CD14-positive monocyte (primary cell): ENCODE measurements at regions not wholly inside any gene's neighbourhood (a gene's known extent, or its start where the extent isn't known, plus 50 kb on each side); places are given as distances from the start of the nearest gene placed in this dataset.

Experiments
- DNase-seq, 3 donors: peaks; one replicate each; pipeline ENCODE4 v3.0.0-alpha.2; 2011 to 2022
- H2AFZ ChIP-seq: 2 replicates; pipeline ENCODE4 v1.6.0; 2012; ENCODE audit warnings: mild to moderate bottlenecking, low read depth, low read length, inconsistent platforms; ENCODE audit not compliant: insufficient read depth, poor library complexity, severe bottlenecking
- H3K27ac ChIP-seq, 2 donors: 1 replicate in 1 of 2; 2 replicates in 1 of 2; pipeline ENCODE4 v1.5.1; 2012 to 2013; ENCODE audit warnings: low read length in 2 of 2, control low read depth in 1 of 2, inconsistent platforms in 1 of 2, low read depth in 1 of 2, mild to moderate bottlenecking in 1 of 2
- H3K27me3 ChIP-seq, 2 donors: one replicate each; pipeline versions ENCODE4 v1.6.0 to v1.6.1; 2011 to 2013; ENCODE audit warnings: low read length in 2 of 2; ENCODE audit not compliant: control insufficient read depth in 2 of 2, insufficient read depth in 2 of 2
- H3K36me3 ChIP-seq, 2 donors: replicated peaks in 1 of 2; 1 replicate in 1 of 2; 2 replicates in 1 of 2; pipeline versions ENCODE4 v1.5.1 to v1.6.1; 2012 to 2013; ENCODE audit warnings: low read length in 2 of 2, control low read depth in 1 of 2, inconsistent platforms in 1 of 2, mild to moderate bottlenecking in 1 of 2; ENCODE audit not compliant: insufficient read depth in 2 of 2, control insufficient read depth in 1 of 2
- H3K4me1 ChIP-seq, 2 donors: 1 replicate in 1 of 2; 2 replicates in 1 of 2; pipeline versions ENCODE4 v1.5.1 to v1.6.1; 2012 to 2013; ENCODE audit warnings: low read length in 2 of 2, control low read depth in 1 of 2, inconsistent platforms in 1 of 2, mild to moderate bottlenecking in 1 of 2, moderate library complexity in 1 of 2; ENCODE audit not compliant: insufficient read depth in 2 of 2, control insufficient read depth in 1 of 2
- H3K4me2 ChIP-seq: replicated peaks from 2 replicates; pipeline ENCODE3; 2012; ENCODE audit warnings: low read length, moderate library complexity, mild to moderate bottlenecking; ENCODE audit not compliant: poor library complexity, severe bottlenecking; ENCODE audit errors: extremely low read depth
- H3K4me3 ChIP-seq, 3 experiments: fragments of 200-600 bp in 1 of 3; sonication (generic) in 1 of 3; replicated peaks in 1 of 3; 1 replicate in 2 of 3; 2 replicates in 1 of 3; pipeline ENCODE4 v1.5.1; 2011 to 2013; ENCODE audit warnings: low read length in 3 of 3, mild to moderate bottlenecking in 3 of 3, control low read depth in 2 of 3, low read depth in 2 of 3, inconsistent platforms in 1 of 3, moderate library complexity in 1 of 3
- H3K79me2 ChIP-seq: 2 replicates; pipeline ENCODE4 v1.6.0; 2012; ENCODE audit warnings: mild to moderate bottlenecking, control low read depth, inconsistent platforms, low read length, moderate library complexity; ENCODE audit not compliant: insufficient read depth
- H3K9ac ChIP-seq: 2 replicates; pipeline ENCODE4 v1.6.0; 2017; ENCODE audit warnings: low read length, mild to moderate bottlenecking; ENCODE audit not compliant: insufficient read depth, poor library complexity, severe bottlenecking
- H3K9me3 ChIP-seq, 2 donors: replicated peaks in 1 of 2; 1 replicate in 1 of 2; 2 replicates in 1 of 2; pipeline versions ENCODE4 v1.5.1 to v1.6.1; 2012 to 2013; ENCODE audit warnings: low read length in 2 of 2, control low read depth in 1 of 2; ENCODE audit not compliant: control insufficient read depth in 1 of 2, insufficient read depth in 1 of 2
- H4K20me1 ChIP-seq: 2 replicates; pipeline ENCODE4 v1.6.0; 2012; ENCODE audit warnings: mild to moderate bottlenecking, low read length, control low read depth, moderate library complexity; ENCODE audit not compliant: insufficient read depth
- H3K27ac Mint-ChIP-seq, 7 donors: one replicate each; pipeline ENCODE4 v1.8.0; 2020; ENCODE audit warnings: mild to moderate bottlenecking in 7 of 7, mixed read lengths in 7 of 7, moderate library complexity in 6 of 7, inconsistent platforms in 2 of 7
- H3K27me3 Mint-ChIP-seq, 3 donors: one replicate each; pipeline ENCODE4 v1.8.0; 2021 to 2022; ENCODE audit warnings: low read depth in 3 of 3, mild to moderate bottlenecking in 3 of 3, mixed read lengths in 3 of 3, moderate library complexity in 3 of 3, inconsistent platforms in 1 of 3
- H3K36me3 Mint-ChIP-seq, 2 donors: one replicate each; pipeline ENCODE4 v1.8.0; 2020; ENCODE audit warnings: mixed read lengths in 2 of 2, inconsistent platforms in 1 of 2, mild to moderate bottlenecking in 1 of 2
- H3K4me1 Mint-ChIP-seq: one replicate; pipeline ENCODE4 v1.8.0; 2020; ENCODE audit warnings: mild to moderate bottlenecking, mixed read lengths
- H3K4me3 Mint-ChIP-seq, 2 donors: one replicate each; pipeline ENCODE4 v1.8.0; 2020; ENCODE audit warnings: mild to moderate bottlenecking in 2 of 2, mixed read lengths in 2 of 2, moderate library complexity in 1 of 2
- H3K9me3 Mint-ChIP-seq, 7 donors: one replicate each; pipeline ENCODE4 v1.8.0; 2020 to 2022; ENCODE audit warnings: mixed read lengths in 7 of 7, mild to moderate bottlenecking in 6 of 7, moderate library complexity in 6 of 7, inconsistent platforms in 2 of 7
- WGBS: methylation state at CpG from one replicate; pipeline ENCODE4 v1.1.5; 2013; ENCODE audit warnings: missing lambda C conversion rate; ENCODE audit not compliant: insufficient coverage; 5-methylcytosine and 5-hydroxymethylcytosine counted together
- intact Hi-C, 2 donors: fragments of 100-400 bp; cut with micrococcal nuclease; formaldehyde crosslinking; loops; one replicate each; pipeline versions ENCODE4 v1.15.0 to v1.15.1; 2023
- TF ChIP-seq, protein P1 (sequence below): fragments of 200-600 bp; IDR thresholded peaks from one replicate; pipeline ENCODE4 v1.8.0; 2022; ENCODE audit warnings: antibody characterized with exemption, mild to moderate bottlenecking

DNA sequence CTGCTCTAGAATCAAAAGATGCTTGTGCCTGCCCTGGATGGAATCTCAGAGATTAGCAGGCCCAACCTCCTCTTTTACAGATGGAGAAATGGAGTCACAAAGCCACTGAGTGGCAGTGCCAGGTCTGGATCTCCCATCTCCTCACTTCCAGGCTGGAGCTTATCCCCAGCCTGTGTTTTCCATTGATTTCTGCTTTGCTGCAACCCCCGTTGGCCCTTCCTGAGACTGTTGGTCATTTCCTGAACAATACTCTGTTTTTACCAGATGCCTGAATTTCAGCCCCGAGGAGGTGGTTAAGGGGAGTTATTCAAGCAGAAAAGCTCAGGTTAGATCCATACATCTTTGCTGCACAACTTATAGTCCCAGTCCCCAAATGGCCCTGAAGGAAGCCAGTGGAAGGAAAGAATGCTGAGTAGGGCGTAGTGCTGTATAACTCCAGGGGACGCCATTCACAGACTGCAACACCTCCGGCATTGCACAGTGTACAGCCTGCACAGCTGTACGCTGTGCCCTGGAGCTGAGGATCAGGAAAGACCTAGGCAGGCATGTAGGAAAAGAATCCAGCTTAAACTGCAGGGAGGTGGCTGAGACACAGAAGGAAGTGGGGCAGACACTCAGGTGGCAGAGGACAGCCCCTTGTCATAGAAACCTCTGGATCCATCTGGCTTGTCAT is 77.5 kb downstream of the RPLP1 start:
- no peaks in the 10 kb centered on the region for H3K36me3 Mint-ChIP-seq
- Histone ChIP-seq H3K27me3 (no peaks in the 10 kb centered on the region), H2AFZ (peak overlapping the region; percentile 31), H3K4me1 (no peaks in the 10 kb centered on the region), H3K4me3 (no peak overlapping the region), H3K9me3 (no peaks in the 10 kb centered on the region), H3K79me2 (no peaks in the 10 kb centered on the region), H3K27ac (no peak overlapping the region), H3K36me3 (no peaks in the 10 kb centered on the region), H3K9ac (no peak overlapping the region), H3K4me2 (no peak overlapping the region), H4K20me1 (no peaks in the 10 kb centered on the region)
- H3K27me3 Mint-ChIP-seq: peaks cover 2 to 4% (median 3%) of the 10 kb centered on the region in 3 donors
- no peak for DNase-seq
- TF ChIP-seq, protein P1, sequence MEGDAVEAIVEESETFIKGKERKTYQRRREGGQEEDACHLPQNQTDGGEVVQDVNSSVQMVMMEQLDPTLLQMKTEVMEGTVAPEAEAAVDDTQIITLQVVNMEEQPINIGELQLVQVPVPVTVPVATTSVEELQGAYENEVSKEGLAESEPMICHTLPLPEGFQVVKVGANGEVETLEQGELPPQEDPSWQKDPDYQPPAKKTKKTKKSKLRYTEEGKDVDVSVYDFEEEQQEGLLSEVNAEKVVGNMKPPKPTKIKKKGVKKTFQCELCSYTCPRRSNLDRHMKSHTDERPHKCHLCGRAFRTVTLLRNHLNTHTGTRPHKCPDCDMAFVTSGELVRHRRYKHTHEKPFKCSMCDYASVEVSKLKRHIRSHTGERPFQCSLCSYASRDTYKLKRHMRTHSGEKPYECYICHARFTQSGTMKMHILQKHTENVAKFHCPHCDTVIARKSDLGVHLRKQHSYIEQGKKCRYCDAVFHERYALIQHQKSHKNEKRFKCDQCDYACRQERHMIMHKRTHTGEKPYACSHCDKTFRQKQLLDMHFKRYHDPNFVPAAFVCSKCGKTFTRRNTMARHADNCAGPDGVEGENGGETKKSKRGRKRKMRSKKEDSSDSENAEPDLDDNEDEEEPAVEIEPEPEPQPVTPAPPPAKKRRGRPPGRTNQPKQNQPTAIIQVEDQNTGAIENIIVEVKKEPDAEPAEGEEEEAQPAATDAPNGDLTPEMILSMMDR: no peak
- WGBS: 75% methylated on average over 4 of the region's 6 CpGs
- H3K9me3 Mint-ChIP-seq: peaks cover 0 to 3% (median 0%) of the 10 kb centered on the region in 7 donors
- H3K27ac Mint-ChIP-seq: no peak overlapping the region
- intact Hi-C loops: no loop called here
- no peaks in the 10 kb centered on the region for H3K4me1 Mint-ChIP-seq
- H3K4me3 Mint-ChIP-seq: no peak overlapping the region

DNA sequence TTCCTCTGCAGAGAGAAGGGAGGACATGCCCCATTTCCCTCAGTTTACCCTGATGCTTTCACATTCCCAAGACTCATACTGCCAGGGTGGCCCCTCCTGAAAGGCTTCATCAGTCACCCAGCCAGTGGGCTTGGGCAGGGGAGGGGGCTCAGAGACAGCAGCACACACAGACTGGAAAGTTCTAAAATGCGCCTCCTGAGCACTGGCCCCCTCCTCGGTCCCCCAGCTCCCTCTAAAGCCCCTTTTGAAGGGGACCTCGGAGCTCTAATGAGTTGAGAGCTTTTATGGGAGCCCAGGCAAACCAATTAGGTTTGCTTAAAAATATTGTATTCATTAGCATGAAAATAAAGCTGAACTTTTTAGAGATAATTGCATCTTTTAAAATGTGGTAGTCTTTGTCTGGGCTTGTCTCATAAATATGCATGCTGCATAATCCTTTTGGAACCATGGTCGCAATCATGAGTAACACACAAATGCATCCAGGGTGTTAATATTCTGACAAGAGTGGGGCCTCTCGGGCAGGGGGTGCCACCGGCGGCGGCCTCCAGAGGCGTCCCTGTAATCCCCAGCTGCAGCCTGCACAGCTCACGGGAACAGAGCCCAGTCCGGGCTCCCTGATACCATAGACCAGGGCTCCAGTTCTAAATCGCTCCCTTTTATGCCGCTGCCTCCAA is 78.5 kb downstream of the RPLP1 start:
- no peaks in the 10 kb centered on the region for H3K9me3 Mint-ChIP-seq
- WGBS: 100% methylated on average over 11 of the region's 13 CpGs
- TF ChIP-seq, protein P1: no peak
- Histone ChIP-seq H3K4me2 (no peak overlapping the region), H2AFZ (no peak overlapping the region), H3K27ac (no peak overlapping the region), H3K27me3 (no peaks in the 10 kb centered on the region), H3K9ac (no peak overlapping the region), H3K79me2 (no peaks in the 10 kb centered on the region), H3K9me3 (no peaks in the 10 kb centered on the region), H3K4me1 (no peaks in the 10 kb centered on the region), H4K20me1 (no peaks in the 10 kb centered on the region), H3K4me3 (no peak overlapping the region), H3K36me3 (no peaks in the 10 kb centered on the region)
- DNase-seq: no peak
- H3K4me1 Mint-ChIP-seq: no peaks in the 10 kb centered on the region
- intact Hi-C loops: no loop called here
- no peak overlapping the region for H3K27ac Mint-ChIP-seq
- H3K36me3 Mint-ChIP-seq: no peaks in the 10 kb centered on the region
- H3K4me3 Mint-ChIP-seq: no peak overlapping the region
- H3K27me3 Mint-ChIP-seq: peaks cover 2 to 3% (median 3%) of the 10 kb centered on the region in 3 donors
